Right kidney (tissue), 1 donor: ENCODE measurements at regions not wholly inside any gene's neighbourhood (a gene's known extent, or its start where the extent isn't known, plus 50 kb on each side); places are given as distances from the start of the nearest gene placed in this dataset.
"Not testable (repeated sequence)": the region's sequence is repeated elsewhere in the genome, so short reads cannot be mapped to it uniquely, and the experiment has no call there.

Experiments used
- DNase-seq: peaks from one replicate; pipeline ENCODE4 v3.0.0-alpha.2; 2016

DNA sequence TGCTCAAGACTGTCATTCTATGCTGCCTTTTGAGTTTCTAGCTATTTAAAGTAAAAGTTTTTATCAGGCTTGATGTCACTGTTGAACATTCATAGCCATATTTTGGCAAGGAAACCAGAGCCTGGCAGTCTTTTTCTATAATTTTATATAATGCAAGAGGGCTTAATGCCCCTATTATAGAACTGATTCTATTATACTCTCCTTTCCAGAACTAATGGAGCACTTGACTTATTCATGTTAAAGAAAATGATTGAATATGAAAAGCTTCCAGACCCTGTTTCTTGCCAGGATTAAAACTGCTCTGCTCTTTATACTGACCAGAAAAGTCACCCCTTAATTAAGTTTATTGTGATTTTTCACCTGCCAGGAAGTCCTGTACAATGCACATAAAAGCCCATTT, 337.6 kb upstream of the CHRM2 start:
- DNase-seq = no peak

GRCh38 chr7:136528329-136528728, 340.1 kb upstream of the CHRM2 start:
- no peak for DNase-seq

DNA sequence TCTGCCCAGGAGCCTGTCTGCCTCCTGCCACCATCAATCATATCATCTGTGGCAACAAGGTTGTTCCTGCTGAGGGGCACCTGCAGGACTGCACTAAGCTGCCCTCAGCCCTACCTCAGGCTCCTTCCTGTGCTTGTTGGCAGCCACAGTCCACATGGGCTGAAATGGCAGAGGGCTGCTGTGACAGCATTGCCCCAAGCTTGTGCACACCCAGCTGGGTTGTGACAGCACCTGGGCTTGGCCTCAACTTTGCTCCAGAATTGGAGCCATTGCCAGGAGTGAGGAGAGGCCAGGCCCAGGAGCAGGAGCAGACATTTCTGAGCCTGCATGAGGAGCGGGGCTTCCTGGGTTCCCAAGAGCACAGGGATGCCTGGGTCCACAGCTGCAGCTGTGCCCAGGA, 340.9 kb upstream of the CHRM2 start:
- DNase-seq = no peak

DNA sequence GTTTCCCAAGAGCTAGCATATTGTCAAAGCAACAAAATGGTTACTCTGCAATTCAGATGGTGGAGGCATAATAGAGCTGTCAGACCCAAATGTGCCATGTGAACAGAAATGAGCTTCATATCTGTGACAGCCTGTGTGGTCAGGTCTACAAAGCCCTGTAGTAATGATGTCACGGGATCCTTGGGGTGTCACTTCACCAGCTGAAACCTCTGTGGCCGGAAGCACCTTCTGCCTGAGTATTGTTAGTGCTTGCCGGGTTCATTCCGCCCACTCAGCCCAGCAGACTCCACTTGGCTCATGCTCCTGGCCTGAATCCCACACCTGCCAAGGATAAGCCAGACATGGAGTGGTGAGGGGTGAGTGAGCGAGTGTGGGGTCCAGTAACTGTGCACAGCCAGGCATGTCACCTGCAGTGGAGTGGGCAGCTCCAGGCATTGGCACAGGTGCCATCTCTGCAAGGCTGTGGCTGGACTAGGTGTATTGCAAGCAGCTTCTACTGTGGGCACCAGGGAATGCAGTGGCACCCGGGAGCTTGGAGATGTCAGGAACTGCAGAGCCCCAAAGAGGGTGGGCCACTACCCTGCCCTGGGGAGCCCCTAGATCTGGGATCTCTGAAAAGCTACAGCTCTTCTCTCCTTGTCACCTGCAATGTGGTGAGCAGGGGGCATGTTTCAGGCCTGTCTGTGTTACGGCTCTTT, 341.9 kb upstream of the CHRM2 start:
- DNase-seq = no peak

DNA sequence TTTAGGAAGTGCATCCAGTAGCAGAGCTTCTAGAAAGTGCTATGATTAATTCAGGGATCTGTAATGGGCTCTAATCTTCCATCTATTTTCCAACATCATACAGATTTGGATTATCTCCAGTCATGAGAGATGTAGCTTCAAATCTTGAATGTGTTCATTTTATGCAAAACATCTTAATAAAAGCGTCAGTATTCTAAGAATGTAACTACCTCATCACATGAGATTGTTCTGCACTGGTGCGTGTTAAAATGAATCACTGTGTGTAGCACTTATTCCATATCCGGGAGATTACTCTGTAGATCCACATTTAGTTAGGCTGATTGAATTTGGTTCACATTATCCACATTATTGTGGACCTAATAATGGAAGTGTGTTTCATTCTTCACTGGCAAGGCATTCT, 344.9 kb upstream of the CHRM2 start:
- DNase-seq = no peak

GRCh38 chr7:136517971-136518370, 350.5 kb upstream of the CHRM2 start:
- DNase-seq = no peak

- no peak for DNase-seq
These were observed 353.7 kb upstream of the CHRM2 start for GRCh38 chr7:136514776-136515175.

GRCh38 chr7:136513744-136514143, 354.7 kb upstream of the CHRM2 start:
- DNase-seq = no peak

DNA sequence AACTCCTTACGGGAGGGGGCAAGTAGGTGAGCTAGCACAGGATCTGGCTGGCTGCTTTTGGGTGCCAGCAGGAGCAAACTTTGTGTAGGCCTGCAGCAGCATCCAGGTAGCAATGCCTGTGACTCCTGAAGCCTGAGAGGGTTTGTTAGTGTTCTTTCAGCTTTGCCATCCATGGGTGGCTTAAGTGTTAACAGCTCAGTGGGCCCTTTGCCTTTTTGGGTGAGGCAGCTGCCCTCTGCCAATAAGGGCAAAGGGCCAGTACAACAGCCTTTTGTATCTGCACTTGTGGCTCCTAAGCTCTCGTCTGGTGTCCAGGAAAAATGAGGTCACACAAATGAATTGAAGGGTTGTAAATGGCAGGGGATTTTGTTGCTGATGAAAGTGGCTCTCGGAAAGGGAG, 359.0 kb upstream of the CHRM2 start:
- DNase-seq = no peak

DNA sequence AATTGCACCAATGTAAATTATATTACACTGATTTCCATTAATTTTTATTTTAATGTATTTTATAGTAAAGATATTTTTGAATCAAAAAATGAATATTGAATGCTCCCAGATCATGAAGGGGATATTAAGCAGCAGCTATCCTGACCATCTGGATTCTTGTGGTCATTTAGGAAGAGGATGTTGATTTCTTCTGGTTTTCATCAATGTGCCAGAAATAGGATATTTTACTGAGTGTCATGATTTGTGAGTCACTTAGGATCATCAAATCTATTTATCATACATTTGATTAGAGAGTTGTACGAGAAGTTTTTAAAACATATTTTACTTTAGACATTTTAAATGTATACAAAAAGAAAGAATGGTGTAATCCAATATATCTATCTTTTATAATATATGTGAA, 366.3 kb upstream of the CHRM2 start:
- no peak for DNase-seq

GRCh38 chr7:136501151-136501550, 367.3 kb upstream of the CHRM2 start:
- no peak for DNase-seq

- DNase-seq = no peak
These were observed 371.9 kb upstream of the CHRM2 start for GRCh38 chr7:136496551-136496950.

- DNase-seq = no peak
These were observed 373.4 kb upstream of the CHRM2 start for GRCh38 chr7:136495081-136495480.

GRCh38 chr7:136492366-136492765, 376.1 kb upstream of the CHRM2 start:
- no peak for DNase-seq

DNA sequence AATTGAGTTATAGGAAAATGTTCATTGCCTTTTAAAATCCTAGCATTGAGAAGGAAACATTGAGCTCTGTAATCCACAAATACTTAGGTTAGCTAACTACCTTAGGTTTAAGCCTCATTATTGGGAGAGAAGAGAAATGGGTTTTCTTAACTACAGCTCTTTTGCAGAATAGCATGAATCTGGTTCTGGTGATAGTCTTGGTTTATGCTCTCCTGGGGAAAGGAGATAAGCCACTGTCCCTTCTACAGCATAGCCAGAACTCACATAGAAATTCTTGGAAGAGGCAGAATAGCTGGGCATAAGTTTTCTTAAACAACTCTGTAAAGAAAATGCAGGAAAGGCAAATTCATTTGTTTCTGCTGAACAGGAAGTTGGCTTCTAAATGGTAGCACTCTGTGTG, 378.6 kb upstream of the CHRM2 start:
- no peak for DNase-seq

DNA sequence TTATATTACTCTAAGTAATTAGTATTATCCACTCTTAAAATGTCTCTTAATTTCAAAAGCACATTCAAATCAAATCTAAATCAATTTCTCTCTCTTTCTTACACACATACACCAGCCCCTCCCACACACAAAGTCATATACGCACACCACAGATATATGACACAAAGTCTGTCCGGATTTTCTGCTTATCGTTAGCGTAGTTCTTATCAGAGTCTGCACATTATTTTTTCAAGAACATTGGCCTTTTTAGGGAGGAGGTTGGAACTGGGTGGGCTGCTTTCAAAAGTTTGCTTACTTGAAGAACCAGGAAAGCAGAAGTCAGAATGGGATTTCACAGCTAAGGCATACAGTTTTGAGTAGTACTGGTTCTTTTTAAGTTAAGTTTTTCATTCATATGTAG, 387.6 kb upstream of the CHRM2 start:
- no peak for DNase-seq

GRCh38 chr7:136479922-136480321, 388.5 kb upstream of the CHRM2 start:
- no peak for DNase-seq

GRCh38 chr7:136470179-136470578, 398.3 kb upstream of the CHRM2 start:
- no peak for DNase-seq

DNA sequence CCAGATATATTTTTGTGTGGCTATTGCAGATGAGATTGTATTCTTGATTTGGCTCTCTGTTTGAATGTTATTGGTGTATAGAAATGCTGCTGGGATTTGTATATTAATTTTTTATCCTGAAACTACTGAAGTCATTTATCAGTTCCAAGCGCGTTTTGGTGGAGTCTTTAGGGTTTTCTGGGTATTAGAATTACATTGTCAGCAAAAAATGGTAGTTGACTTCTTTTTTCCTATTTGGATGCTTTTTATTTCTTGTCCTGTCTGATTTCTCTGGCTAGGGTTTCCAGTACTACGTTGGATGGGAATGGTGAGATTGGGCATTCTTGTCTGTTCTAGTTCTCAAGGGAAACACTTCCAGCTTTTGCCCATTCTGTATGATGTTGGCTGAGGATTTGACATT, 415.5 kb upstream of the CHRM2 start:
- DNase-seq = no peak

DNA sequence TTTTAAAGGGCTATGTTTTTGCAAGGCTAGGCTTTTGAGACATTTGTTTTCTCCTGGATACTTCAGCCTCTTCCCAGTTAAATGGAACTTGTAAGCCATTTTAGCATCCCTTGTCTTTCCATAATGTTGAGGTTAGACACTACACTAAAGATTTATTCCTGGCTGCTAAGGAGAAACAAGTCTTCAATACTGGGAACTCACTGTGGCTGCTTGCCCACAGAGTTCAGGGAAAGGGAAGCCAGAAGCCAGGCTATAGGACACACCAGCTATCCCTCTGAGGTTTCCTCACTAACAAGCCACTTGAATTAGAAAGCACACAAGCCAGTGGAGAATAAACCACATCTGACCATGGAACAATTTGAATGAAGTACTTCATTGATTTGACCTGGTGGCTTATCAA, 421.7 kb upstream of the CHRM2 start:
- DNase-seq = no peak

GRCh38 chr7:136441835-136442234, 426.6 kb upstream of the CHRM2 start:
- DNase-seq = no peak

DNA sequence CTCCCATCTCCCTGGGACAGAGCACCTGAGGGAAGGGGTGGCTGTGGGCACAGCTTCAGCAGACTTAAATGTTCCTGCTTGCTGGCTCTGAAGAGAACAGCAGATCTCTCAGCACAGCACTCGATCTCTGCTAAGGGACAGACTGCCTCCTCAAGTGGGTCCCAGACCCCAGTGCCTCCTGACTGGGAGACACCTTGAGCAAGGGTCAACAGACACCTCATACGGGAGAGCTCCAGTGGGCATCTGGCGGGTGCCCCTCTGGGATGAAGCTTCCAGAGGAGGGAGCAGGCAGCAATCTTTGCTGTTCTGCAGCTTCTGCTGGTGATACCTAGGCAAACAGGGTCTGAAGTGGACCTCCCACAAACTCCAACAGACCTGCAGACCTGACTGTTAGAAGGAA, 436.7 kb upstream of the CHRM2 start:
- not testable (repeated sequence) for DNase-seq

- DNase-seq = no peak
These were observed 444.4 kb upstream of the CHRM2 start for GRCh38 chr7:136424058-136424457.

DNA sequence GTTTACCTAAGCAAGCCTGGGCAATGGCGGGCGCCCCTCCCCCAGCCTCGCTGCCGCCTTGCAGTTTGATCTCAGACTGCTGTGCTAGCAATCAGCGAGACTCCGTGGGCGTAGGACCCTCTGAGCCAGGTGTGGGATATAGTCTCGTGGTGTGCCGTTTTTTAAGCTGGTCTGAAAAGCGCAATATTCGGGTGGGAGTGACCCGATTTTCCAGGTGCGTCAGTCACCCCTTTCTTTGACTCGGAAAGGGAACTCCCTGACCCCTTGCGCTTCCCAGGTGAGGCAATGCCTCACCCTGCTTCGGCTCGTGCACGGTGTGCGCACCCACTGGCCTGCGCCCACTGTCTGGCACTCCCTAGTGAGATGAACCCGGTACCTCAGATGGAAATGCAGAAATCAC, 442.6 kb upstream of the MTPN start:
- not testable (repeated sequence) for DNase-seq

- DNase-seq = no peak
These were observed 435.8 kb upstream of the MTPN start for GRCh38 chr7:136412952-136413351.
